22Rv1 (cell line): ENCODE measurements at regions not wholly inside any gene's neighbourhood (a gene's known extent, or its start where the extent isn't known, plus 50 kb on each side); places are given as distances from the start of the nearest gene placed in this dataset.

Experiments used
- CTCF ChIP-seq: fragments of 450-650 bp; IDR thresholded peaks from 2 replicates; pipeline ENCODE4 v1.5.1; 2017; ENCODE audit warnings: mild to moderate bottlenecking
- ZFX ChIP-seq: fragments of 450-650 bp; IDR thresholded peaks from 2 replicates; pipeline ENCODE4 v1.6.1; 2017; ENCODE audit warnings: antibody characterized with exemption, borderline replicate concordance

GRCh38 chr9:1320051-1320557, 269.9 kb downstream of the DMRT2 start:
- no peak for TF ChIP-seq CTCF
- TF ChIP-seq ZFX, result no peak
